Trophoblast cell (in vitro differentiated cells and primary cell): ENCODE measurements at regions not wholly inside any gene's neighbourhood (a gene's known extent, or its start where the extent isn't known, plus 50 kb on each side); places are given as distances from the start of the nearest gene placed in this dataset.
A peak's percentile ranks its signal among the peaks of the same experiment; 100 is the strongest.

Source experiments
- DNase-seq, 2 donors: peaks; one replicate each; pipeline ENCODE4 v3.0.0-alpha.2; 2016
- H2AFZ ChIP-seq: 2 replicates; pipeline ENCODE4 v1.6.1; 2013; ENCODE audit warnings: low read length, moderate library complexity, mild to moderate bottlenecking; ENCODE audit not compliant: insufficient read depth, poor library complexity
- H2AK5ac ChIP-seq: 2 replicates; pipeline ENCODE4 v1.6.1; 2013; ENCODE audit warnings: mild to moderate bottlenecking, low read length
- H2BK120ac ChIP-seq: 2 replicates; pipeline ENCODE4 v1.6.1; 2013; ENCODE audit warnings: low read length, mild to moderate bottlenecking, moderate library complexity; ENCODE audit not compliant: insufficient read depth, poor library complexity
- H2BK12ac ChIP-seq: 2 replicates; pipeline ENCODE4 v1.6.1; 2013; ENCODE audit warnings: mild to moderate bottlenecking, low read length, moderate library complexity
- H2BK5ac ChIP-seq: 2 replicates; pipeline ENCODE4 v1.6.1; 2013; ENCODE audit warnings: low read length, low read depth, moderate library complexity, mild to moderate bottlenecking; ENCODE audit not compliant: poor library complexity
- H3K14ac ChIP-seq: 2 replicates; pipeline ENCODE4 v1.6.1; 2013; ENCODE audit warnings: mild to moderate bottlenecking, low read length
- H3K18ac ChIP-seq: 2 replicates; pipeline ENCODE4 v1.6.1; 2013; ENCODE audit warnings: mild to moderate bottlenecking, low read length
- H3K23ac ChIP-seq: 2 replicates; pipeline ENCODE4 v1.6.1; 2013; ENCODE audit warnings: low read length
- H3K27ac ChIP-seq: 2 replicates; pipeline ENCODE4 v1.5.1; 2013; ENCODE audit warnings: low read depth, mild to moderate bottlenecking, inconsistent platforms, low read length, moderate library complexity
- H3K27me3 ChIP-seq: 2 replicates; pipeline ENCODE4 v1.6.1; 2013; ENCODE audit warnings: inconsistent platforms, mild to moderate bottlenecking, low read length, moderate library complexity; ENCODE audit not compliant: insufficient read depth
- H3K36me3 ChIP-seq, 2 experiments: 1 replicate in 1 of 2; 2 replicates in 1 of 2; pipeline ENCODE4 v1.6.1; 2013; ENCODE audit warnings: low read length in 2 of 2, mild to moderate bottlenecking in 2 of 2, moderate library complexity in 1 of 2; ENCODE audit not compliant: insufficient read depth in 2 of 2, control insufficient read depth in 1 of 2
- H3K4ac ChIP-seq: 2 replicates; pipeline ENCODE4 v1.6.1; 2013; ENCODE audit warnings: low read depth, mild to moderate bottlenecking, low read length, moderate library complexity
- H3K4me1 ChIP-seq, 2 experiments: 1 replicate in 1 of 2; 2 replicates in 1 of 2; pipeline ENCODE4 v1.6.1; 2013; ENCODE audit warnings: low read length in 2 of 2, mild to moderate bottlenecking in 2 of 2, moderate library complexity in 1 of 2; ENCODE audit not compliant: insufficient read depth in 2 of 2, control insufficient read depth in 1 of 2
- H3K4me2 ChIP-seq: 2 replicates; pipeline ENCODE4 v1.6.1; 2013; ENCODE audit warnings: inconsistent platforms, mild to moderate bottlenecking, low read length, moderate library complexity
- H3K4me3 ChIP-seq: 2 replicates; pipeline ENCODE4 v1.5.1; 2013; ENCODE audit warnings: mild to moderate bottlenecking, low read depth, low read length, inconsistent platforms
- H3K79me1 ChIP-seq: one replicate; pipeline ENCODE4 v1.6.1; 2013; ENCODE audit warnings: low read length
- H3K79me2 ChIP-seq: 2 replicates; pipeline ENCODE4 v1.6.1; 2013; ENCODE audit warnings: low read length, mild to moderate bottlenecking; ENCODE audit not compliant: control insufficient read depth, insufficient read depth, poor library complexity
- H3K9ac ChIP-seq: 2 replicates; pipeline ENCODE4 v1.6.1; 2013; ENCODE audit warnings: mild to moderate bottlenecking, low read length
- H3K9me3 ChIP-seq: 2 replicates; pipeline ENCODE4 v1.6.1; 2013; ENCODE audit warnings: low read depth, mild to moderate bottlenecking, control low read depth, inconsistent platforms, low read length; ENCODE audit not compliant: insufficient read depth
- H4K12ac ChIP-seq: 2 replicates; pipeline ENCODE4 v1.6.1; 2013; ENCODE audit warnings: low read depth, mild to moderate bottlenecking, low read length, moderate library complexity
- H4K8ac ChIP-seq: 2 replicates; pipeline ENCODE4 v1.6.1; 2013; ENCODE audit warnings: low read depth, mild to moderate bottlenecking, low read length, moderate library complexity
- H4K91ac ChIP-seq: one replicate; pipeline ENCODE4 v1.6.1; 2013; ENCODE audit warnings: low read depth, mild to moderate bottlenecking, low read length, moderate library complexity
- WGBS: extraction: QIAGEN DNeasy Blood & Tissue Kit; methylation state at CpG from one replicate; pipeline ENCODE4 v1.1.7; 2013; ENCODE audit warnings: missing lambda C conversion rate; ENCODE audit not compliant: insufficient read length, insufficient coverage; ENCODE audit errors: extremely low coverage; 5-methylcytosine and 5-hydroxymethylcytosine counted together

- no peak overlapping the region for H3K4me2 ChIP-seq
- peaks cover 27 to 35% of the 10 kb centered on the region in 2 experiments for H3K4me1 ChIP-seq
- H3K79me1 ChIP-seq: peaks cover 54% of the 10 kb centered on the region
- no peak overlapping the region for H4K8ac ChIP-seq
- H2BK5ac ChIP-seq: peak overlapping the region; percentile 18
- H3K9me3 ChIP-seq: no peaks in the 10 kb centered on the region
- H3K27me3 ChIP-seq: no peaks in the 10 kb centered on the region
- H3K18ac ChIP-seq: no peak overlapping the region
- no peak overlapping the region for H3K23ac ChIP-seq
- peaks cover 13% of the 10 kb centered on the region for H3K79me2 ChIP-seq
- H2BK12ac ChIP-seq: peak overlapping the region; percentile 37
- H3K14ac ChIP-seq: peak overlapping the region; percentile 32
- H3K27ac ChIP-seq: peak overlapping the region; percentile 69
- H2AK5ac ChIP-seq: no peak overlapping the region
- H2BK120ac ChIP-seq: peak overlapping the region; percentile 14
- H3K36me3 ChIP-seq: no peaks in the 10 kb centered on the region
- no peak overlapping the region for H3K4me3 ChIP-seq
- H4K91ac ChIP-seq: no peak overlapping the region
- H4K12ac ChIP-seq: no peak overlapping the region
- no CpG with 5 or more reads among the region's 1 CpG for WGBS
- no peak for DNase-seq
- no peak overlapping the region for H3K4ac ChIP-seq
- no peak overlapping the region for H3K9ac ChIP-seq
- H2AFZ ChIP-seq: no peak overlapping the region
Measured at GRCh38 chr12:32987512-32987911, 90.9 kb upstream of the PKP2 start.

DNA sequence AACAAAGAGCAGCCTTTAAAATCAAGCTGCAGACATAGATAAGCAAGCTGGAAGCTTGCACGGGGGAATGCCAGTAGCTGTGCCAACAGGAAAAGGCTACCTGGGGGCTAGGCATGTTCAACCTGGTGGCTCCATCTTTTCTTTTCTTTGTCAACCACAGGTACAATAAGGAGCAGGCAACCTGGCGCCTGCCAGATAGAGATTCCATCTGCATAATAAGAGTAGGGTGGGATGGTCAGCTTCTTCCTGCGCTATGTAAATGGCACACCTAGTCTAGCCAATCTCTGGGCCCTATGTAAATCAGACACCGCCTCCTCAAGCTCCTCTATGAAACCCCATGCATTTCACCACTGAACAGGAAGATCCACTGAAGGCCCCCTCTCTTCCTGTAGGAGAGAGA, 87.4 kb upstream of the PKP2 start:
- Histone ChIP-seq H3K4ac (peak overlapping the region; percentile 51), H3K4me2 (peak overlapping the region; percentile 48), H2BK12ac (no peak overlapping the region), H4K91ac (peak overlapping the region; percentile 95), H3K36me3 (no peaks in the 10 kb centered on the region), H3K4me1 (peaks cover 24 to 27% of the 10 kb centered on the region in 2 experiments), H3K23ac (no peak overlapping the region), H3K18ac (peak overlapping the region; percentile 91), H3K9ac (no peak overlapping the region), H3K14ac (peak overlapping the region; percentile 88), H3K4me3 (no peak overlapping the region), H2AFZ (no peak overlapping the region), H3K27ac (peak overlapping the region; percentile 100), H3K79me1 (peaks cover 46% of the 10 kb centered on the region), H2BK120ac (peak overlapping the region; percentile 98), H4K8ac (peak overlapping the region; percentile 87), H2BK5ac (peak overlapping the region; percentile 98), H4K12ac (peak overlapping the region; percentile 84), H3K9me3 (no peaks in the 10 kb centered on the region), H3K27me3 (no peaks in the 10 kb centered on the region), H3K79me2 (peaks cover 12% of the 10 kb centered on the region), H2AK5ac (no peak overlapping the region)
- WGBS: no CpG with 5 or more reads among the region's 4 CpGs
- peak; percentile 57 to 75 for DNase-seq

GRCh38 chr12:32983332-32983731, 86.8 kb upstream of the PKP2 start:
- H3K79me2 ChIP-seq: peaks cover 10% of the 10 kb centered on the region
- no peaks in the 10 kb centered on the region for H3K36me3 ChIP-seq
- H3K4me2 ChIP-seq: no peak overlapping the region
- no peak overlapping the region for H4K91ac ChIP-seq
- no peaks in the 10 kb centered on the region for H3K27me3 ChIP-seq
- no peak overlapping the region for H2AK5ac ChIP-seq
- H2BK120ac ChIP-seq: no peak overlapping the region
- no CpG with 5 or more reads among the region's 10 CpGs for WGBS
- H4K12ac ChIP-seq: no peak overlapping the region
- H3K18ac ChIP-seq: no peak overlapping the region
- no peak overlapping the region for H3K4ac ChIP-seq
- no peak overlapping the region for H3K4me3 ChIP-seq
- no peak overlapping the region for H2BK5ac ChIP-seq
- DNase-seq: peak in 1 of 2 donors; percentile 16
- no peak overlapping the region for H3K23ac ChIP-seq
- no peak overlapping the region for H4K8ac ChIP-seq
- H3K4me1 ChIP-seq: peaks cover 20 to 25% of the 10 kb centered on the region in 2 experiments
- peaks cover 42% of the 10 kb centered on the region for H3K79me1 ChIP-seq
- no peak overlapping the region for H3K9ac ChIP-seq
- no peak overlapping the region for H3K14ac ChIP-seq
- peak overlapping the region; percentile 100 for H3K27ac ChIP-seq
- H2AFZ ChIP-seq: no peak overlapping the region
- no peaks in the 10 kb centered on the region for H3K9me3 ChIP-seq
- H2BK12ac ChIP-seq: no peak overlapping the region

DNA sequence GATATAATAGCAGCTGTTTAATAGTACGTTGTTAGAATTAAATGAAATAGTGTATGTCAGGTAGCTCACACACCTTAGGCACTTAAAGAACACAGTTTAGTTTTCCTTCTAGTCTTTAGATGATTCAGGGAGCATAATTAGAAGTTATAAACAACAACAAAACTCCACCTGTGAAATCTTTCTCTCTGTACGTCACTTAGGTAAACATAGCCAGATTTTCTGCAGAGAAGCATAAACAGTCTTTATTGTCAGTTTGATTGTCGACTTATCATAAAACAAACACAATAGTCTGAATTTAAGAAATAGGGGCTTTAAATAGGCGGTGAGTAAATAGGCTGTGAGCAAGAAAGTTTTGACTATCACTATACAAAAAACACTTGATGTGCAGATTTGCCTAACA, 84.6 kb upstream of the PKP2 start:
- Histone ChIP-seq H3K4me3 (no peak overlapping the region), H2BK120ac (no peak overlapping the region), H3K4me2 (no peak overlapping the region), H2BK12ac (no peak overlapping the region), H3K9me3 (no peaks in the 10 kb centered on the region), H3K23ac (no peak overlapping the region), H2AK5ac (no peak overlapping the region), H2BK5ac (no peak overlapping the region), H4K12ac (no peak overlapping the region), H3K27ac (no peak overlapping the region), H3K9ac (no peak overlapping the region), H2AFZ (no peak overlapping the region), H3K4me1 (peaks cover 13% of the 10 kb centered on the region in 2 experiments), H3K4ac (no peak overlapping the region), H3K27me3 (no peaks in the 10 kb centered on the region), H3K36me3 (no peaks in the 10 kb centered on the region), H3K14ac (no peak overlapping the region), H3K18ac (no peak overlapping the region), H3K79me2 (peaks cover 8% of the 10 kb centered on the region), H3K79me1 (peaks cover 30% of the 10 kb centered on the region), H4K8ac (no peak overlapping the region), H4K91ac (no peak overlapping the region)
- no peak for DNase-seq
- no CpG with 5 or more reads among the region's 4 CpGs for WGBS
